GM12878 (cell line): ENCODE measurements at regions not wholly inside any gene's neighbourhood (a gene's known extent, or its start where the extent isn't known, plus 50 kb on each side); places are given as distances from the start of the nearest gene placed in this dataset.

Experiments
- ATAC-seq: fragments of 200-7000 bp; cut with Tn5 transposase; 3 replicates; pipeline ENCODE4 v1.9.1; 2020; ENCODE audit warnings: mild to moderate bottlenecking, moderate library complexity
- BruUV-seq: library from RNA; stranded (reverse); fragments of 400-500 nt; replicated peaks from 2 replicates; lab custom pipeline; 2021; lab: Mats Ljungman, UMichigan
- CTCF ChIA-PET: fragments of 300-600 bp; sonication (Branson Sonifier 250); formaldehyde crosslinking; extraction: SDS; loops from one replicate; lab custom pipeline; 2021; ENCODE audit warnings: inconsistent platforms; lab: Yijun Ruan, JAX
- POLR2A ChIA-PET: fragments of 350-600 bp; formaldehyde crosslinking; extraction: SDS; loops from one replicate; lab custom pipeline; 2021; ENCODE audit warnings: inconsistent platforms; lab: Charles Lee
- RAD21 ChIA-PET: fragments of 300-600 bp; sonication (Branson Sonifier 250); formaldehyde crosslinking; loops from one replicate; lab custom pipeline; 2023; ENCODE audit warnings: antibody characterized with exemption; ENCODE audit not compliant: unreplicated experiment; lab: Charles Lee
- SMC1A ChIA-PET: fragments of 300-600 bp; sonication (Branson Sonifier 250); formaldehyde crosslinking; loops from one replicate; lab custom pipeline; 2023; ENCODE audit not compliant: unreplicated experiment, uncharacterized antibody; lab: Charles Lee
- DNase-seq: peaks from one replicate; pipeline ENCODE4 v3.0.0-alpha.2; 2011; ENCODE audit warnings: low read depth, low spot score
- FAIRE-seq: peaks from 3 replicates; lab custom pipeline; 2011; peaks lifted over from hg19 to GRCh38; lab: Jason Lieb, UNC
- H2AFZ ChIP-seq: 2 replicates; pipeline ENCODE4 v1.6.0; 2011; ENCODE audit warnings: low read depth, low read length, control low read depth; ENCODE audit not compliant: control insufficient read depth
- H3K27ac ChIP-seq: 2 replicates; pipeline ENCODE4 v1.5.1; 2011; ENCODE audit warnings: control low read depth; ENCODE audit not compliant: control insufficient read depth, insufficient read depth
- H3K27me3 ChIP-seq, 2 experiments: replicated peaks in 1 of 2; 2 replicates each; pipeline versions ENCODE4 v1.6.0 to v1.6.1; 2011; ENCODE audit warnings: low read length in 1 of 2; ENCODE audit not compliant: control insufficient read depth in 2 of 2, insufficient read depth in 2 of 2
- H3K36me3 ChIP-seq, 2 experiments: 2 replicates each; pipeline ENCODE4 v1.5.1; 2011; ENCODE audit warnings: low read length in 1 of 2; ENCODE audit not compliant: control insufficient read depth in 2 of 2, insufficient read depth in 2 of 2
- H3K4me1 ChIP-seq: 2 replicates; pipeline ENCODE4 v1.6.1; 2011; ENCODE audit warnings: mild to moderate bottlenecking, low read length, moderate library complexity, mixed read lengths; ENCODE audit not compliant: control insufficient read depth, insufficient read depth
- H3K4me2 ChIP-seq: 2 replicates; pipeline ENCODE4 v1.6.0; 2011; ENCODE audit warnings: control low read depth; ENCODE audit not compliant: control insufficient read depth, insufficient read depth
- H3K4me3 ChIP-seq: fragments of 200-600 bp; sonication (generic); 2 replicates; pipeline ENCODE4 v1.5.1; 2016
- H3K79me2 ChIP-seq: 2 replicates; pipeline ENCODE4 v1.6.0; 2011; ENCODE audit warnings: low read length; ENCODE audit not compliant: control insufficient read depth, insufficient read depth
- H3K9ac ChIP-seq: 2 replicates; pipeline ENCODE4 v1.8.0; 2011; ENCODE audit warnings: low read length, control low read depth, mixed read lengths; ENCODE audit not compliant: control insufficient read depth, insufficient read depth
- H3K9me3 ChIP-seq: replicated peaks from 3 replicates; pipeline ENCODE4 v1.5.1; 2011; ENCODE audit warnings: mild to moderate bottlenecking, low read length; ENCODE audit not compliant: control insufficient read depth, insufficient read depth
- H4K20me1 ChIP-seq: 2 replicates; pipeline ENCODE4 v1.6.0; 2011; ENCODE audit not compliant: control insufficient read depth, insufficient read depth
- BCL11A ChIP-seq: IDR thresholded peaks from 2 replicates; pipeline ENCODE4 v1.6.1; 2011; ENCODE audit warnings: low read depth, low read length
- CBX5 ChIP-seq: sonication (generic); IDR thresholded peaks from 2 replicates; pipeline ENCODE4 v1.6.1; 2016; ENCODE audit warnings: low read depth, moderate library complexity, mild to moderate bottlenecking, inconsistent platforms
- CREB1 ChIP-seq: IDR thresholded peaks from 2 replicates; pipeline ENCODE4 v1.6.1; 2012; ENCODE audit warnings: low read depth, mild to moderate bottlenecking, inconsistent platforms
- CUX1 ChIP-seq: IDR thresholded peaks from 2 replicates; pipeline ENCODE4 v1.6.1; 2012; ENCODE audit warnings: improper control_type of control experiment, low read depth, low read length; ENCODE audit not compliant: insufficient replicate concordance
- E2F8 ChIP-seq: fragments of 450-650 bp; IDR thresholded peaks from 2 replicates; pipeline ENCODE4 v1.6.1; 2018; ENCODE audit warnings: mild to moderate bottlenecking, low read depth, moderate library complexity; ENCODE audit not compliant: partially characterized antibody
- FOXK2 ChIP-seq: fragments of 450-650 bp; IDR thresholded peaks from 2 replicates; pipeline ENCODE4 v1.6.1; 2017; ENCODE audit warnings: mild to moderate bottlenecking, moderate library complexity
- IKZF1 ChIP-seq: fragments of 450-650 bp; conservative IDR thresholded peaks from 2 replicates; pipeline ENCODE4 v1.6.1; 2017; ENCODE audit warnings: antibody characterized with exemption, mild to moderate bottlenecking
- NFXL1 ChIP-seq: fragments of 450-650 bp; IDR thresholded peaks from 2 replicates; pipeline ENCODE4 v1.6.1; 2017; ENCODE audit warnings: antibody characterized with exemption, mild to moderate bottlenecking, borderline replicate concordance
- NR2C1 ChIP-seq: fragments of 450-650 bp; IDR thresholded peaks from 2 replicates; pipeline ENCODE4 v1.6.1; 2017; ENCODE audit warnings: antibody characterized with exemption, mild to moderate bottlenecking, moderate library complexity
- POLR2AphosphoS5 ChIP-seq: IDR thresholded peaks from 2 replicates; pipeline ENCODE4 v1.6.1; 2011; ENCODE audit warnings: mild to moderate bottlenecking, low read length, inconsistent platforms
- REST ChIP-seq: IDR thresholded peaks from 2 replicates; pipeline ENCODE4 v1.6.1; 2012; ENCODE audit warnings: mild to moderate bottlenecking, low read depth, low read length
- SP1 ChIP-seq: IDR thresholded peaks from one replicate; pipeline ENCODE4 v1.6.1; 2011; ENCODE audit warnings: low read depth, low read length
- TCF3 ChIP-seq: IDR thresholded peaks from 2 replicates; pipeline ENCODE4 v1.6.1; 2012; ENCODE audit warnings: low read depth, mild to moderate bottlenecking, low read length, borderline replicate concordance; ENCODE audit not compliant: insufficient read depth
- ZSCAN29 ChIP-seq: fragments of 450-650 bp; IDR thresholded peaks from 2 replicates; pipeline ENCODE4 v1.6.1; 2017; ENCODE audit warnings: mild to moderate bottlenecking, moderate library complexity
- WGBS: methylation state at CpG from one replicate; pipeline ENCODE4 v1.1.6; 2016; ENCODE audit warnings: low lambda C conversion rate; ENCODE audit not compliant: insufficient replicate concordance, insufficient coverage; ENCODE audit errors: missing lambda C conversion rate; 5-methylcytosine and 5-hydroxymethylcytosine counted together
- in situ Hi-C: fragments of 300-500 bp; cut with MboI; formaldehyde crosslinking; loops from 9 replicates; pipeline ENCODE4 v1.14.3; 2018; ENCODE audit warnings: mixed read lengths
- intact Hi-C: fragments of 100-400 bp; cut with micrococcal nuclease; formaldehyde crosslinking; loops from one replicate; pipeline ENCODE4 v1.14.2; 2022; ENCODE audit not compliant: unreplicated experiment

GRCh38 chr12:82213761-82214160, 144.4 kb downstream of the CCDC59 start:
- no peak for FAIRE-seq
- Histone ChIP-seq H3K4me2 (no peak overlapping the region), H4K20me1 (no peaks in the 10 kb centered on the region), H2AFZ (no peak overlapping the region), H3K4me3 (no peak overlapping the region), H3K4me1 (no peaks in the 10 kb centered on the region), H3K9me3 (no peaks in the 10 kb centered on the region), H3K27me3 (no peaks in the 10 kb centered on the region), H3K9ac (no peak overlapping the region), H3K27ac (no peak overlapping the region), H3K79me2 (no peaks in the 10 kb centered on the region), H3K36me3 (no peaks in the 10 kb centered on the region)
- ChIA-PET SMC1A (no interaction called here), RAD21 (no interaction called here), CTCF (no interaction called here), POLR2A (no interaction called here)
- no peak for DNase-seq
- ATAC-seq: no peak
- in situ Hi-C loops: no loop called here
- intact Hi-C loops: no loop called here
- 0% methylated on average over 2 of the region's 2 CpGs for WGBS
- BruUV-seq: no TSS peak
- TF ChIP-seq CREB1 (no peak), E2F8 (no peak), CUX1 (no peak), POLR2AphosphoS5 (no peak), SP1 (no peak), BCL11A (no peak), ZSCAN29 (no peak), REST (no peak), TCF3 (no peak), NR2C1 (no peak), IKZF1 (no peak), CBX5 (no peak), NFXL1 (no peak), FOXK2 (no peak)
